ENCODE measurements at regions not wholly inside any gene's neighbourhood (a gene's known extent, or its start where the extent isn't known, plus 50 kb on each side); places are given as distances from the start of the nearest gene placed in this dataset.
A peak's percentile ranks its signal among the peaks of the same experiment; 100 is the strongest.

DNA sequence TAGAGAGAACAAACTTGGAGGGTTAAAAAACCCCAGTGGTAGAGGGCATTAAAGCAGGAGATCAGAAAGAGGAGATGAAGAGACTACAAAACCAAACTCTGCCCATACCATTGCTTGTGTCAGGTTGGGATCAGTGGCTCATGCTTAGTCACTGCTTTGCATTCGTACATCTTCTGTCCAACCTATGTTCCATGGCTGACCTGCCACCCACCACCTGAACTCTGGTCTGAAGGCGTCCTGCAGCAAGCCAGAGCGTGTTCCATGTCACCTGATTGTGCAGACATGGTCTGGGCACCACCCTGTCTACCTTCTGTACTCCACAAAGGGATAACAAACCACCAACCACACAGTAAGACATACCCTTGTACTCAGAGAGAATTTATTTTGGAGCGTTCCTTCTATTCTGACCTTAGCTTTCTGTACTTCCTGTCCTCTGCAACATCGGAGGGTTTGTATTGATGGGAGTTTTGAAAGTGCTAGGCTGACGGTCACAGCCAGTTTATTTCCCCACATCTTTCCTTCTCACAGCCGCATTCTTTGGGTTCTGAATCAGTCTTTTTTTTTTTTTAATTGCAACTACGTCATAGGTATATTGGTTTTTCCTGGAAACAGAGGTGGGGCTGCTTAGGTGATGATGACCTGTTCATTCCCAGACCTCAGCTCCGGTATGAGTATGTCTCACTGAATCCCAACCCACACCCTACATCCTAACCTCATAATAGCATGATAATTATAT is 88.3 kb downstream of the SOWAHC start:
- H3K4me1 ChIP-seq = peaks cover 0 to 28% (median 21%) of the 10 kb centered on the region in 4 donors
- H3K27ac ChIP-seq = no peak overlapping the region
- no peaks in the 10 kb centered on the region for H3K27me3 ChIP-seq
- H3K4me3 ChIP-seq = no peak overlapping the region
- no peaks in the 10 kb centered on the region for H3K9me3 ChIP-seq
- H3K36me3 ChIP-seq = no peaks in the 10 kb centered on the region
- TF ChIP-seq, protein P1, sequence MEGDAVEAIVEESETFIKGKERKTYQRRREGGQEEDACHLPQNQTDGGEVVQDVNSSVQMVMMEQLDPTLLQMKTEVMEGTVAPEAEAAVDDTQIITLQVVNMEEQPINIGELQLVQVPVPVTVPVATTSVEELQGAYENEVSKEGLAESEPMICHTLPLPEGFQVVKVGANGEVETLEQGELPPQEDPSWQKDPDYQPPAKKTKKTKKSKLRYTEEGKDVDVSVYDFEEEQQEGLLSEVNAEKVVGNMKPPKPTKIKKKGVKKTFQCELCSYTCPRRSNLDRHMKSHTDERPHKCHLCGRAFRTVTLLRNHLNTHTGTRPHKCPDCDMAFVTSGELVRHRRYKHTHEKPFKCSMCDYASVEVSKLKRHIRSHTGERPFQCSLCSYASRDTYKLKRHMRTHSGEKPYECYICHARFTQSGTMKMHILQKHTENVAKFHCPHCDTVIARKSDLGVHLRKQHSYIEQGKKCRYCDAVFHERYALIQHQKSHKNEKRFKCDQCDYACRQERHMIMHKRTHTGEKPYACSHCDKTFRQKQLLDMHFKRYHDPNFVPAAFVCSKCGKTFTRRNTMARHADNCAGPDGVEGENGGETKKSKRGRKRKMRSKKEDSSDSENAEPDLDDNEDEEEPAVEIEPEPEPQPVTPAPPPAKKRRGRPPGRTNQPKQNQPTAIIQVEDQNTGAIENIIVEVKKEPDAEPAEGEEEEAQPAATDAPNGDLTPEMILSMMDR (IDR thresholded peaks at IDR 0.05) = no peak
- intact Hi-C loops (cut with DNase I; ENCODE audit: low total_unique reads) = no loop called here
- no peak for DNase-seq

DNA sequence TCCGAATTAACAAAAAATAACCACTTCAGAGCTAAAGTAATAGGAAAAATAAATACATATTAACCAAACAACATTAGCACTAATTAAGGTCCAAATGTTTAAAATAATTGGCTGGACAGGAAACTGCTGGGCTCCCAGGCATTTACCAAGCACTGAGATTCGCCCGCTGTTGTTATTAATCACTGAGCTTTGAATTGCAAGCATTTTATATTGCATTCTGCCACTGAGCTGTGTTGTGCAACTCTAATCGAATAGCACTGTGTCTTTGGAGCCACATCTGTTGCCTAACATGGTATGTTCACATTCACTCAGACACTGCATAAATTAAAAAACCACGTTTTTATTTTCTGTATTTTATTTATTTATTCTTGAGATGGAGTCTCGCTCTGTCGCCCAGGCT is 88.9 kb downstream of the SOWAHC start:
- Histone ChIP-seq H3K36me3 (no peaks in the 10 kb centered on the region), H3K27me3 (no peaks in the 10 kb centered on the region), H3K9me3 (no peaks in the 10 kb centered on the region), H3K4me1 (peaks cover 0 to 28% (median 21%) of the 10 kb centered on the region in 4 donors), H3K27ac (no peak overlapping the region), H3K4me3 (no peak overlapping the region)
- TF ChIP-seq, protein P1 (IDR thresholded peaks at IDR 0.05) = no peak
- no peak for DNase-seq
- intact Hi-C loops (cut with DNase I; ENCODE audit: low total_unique reads) = no loop called here

DNA sequence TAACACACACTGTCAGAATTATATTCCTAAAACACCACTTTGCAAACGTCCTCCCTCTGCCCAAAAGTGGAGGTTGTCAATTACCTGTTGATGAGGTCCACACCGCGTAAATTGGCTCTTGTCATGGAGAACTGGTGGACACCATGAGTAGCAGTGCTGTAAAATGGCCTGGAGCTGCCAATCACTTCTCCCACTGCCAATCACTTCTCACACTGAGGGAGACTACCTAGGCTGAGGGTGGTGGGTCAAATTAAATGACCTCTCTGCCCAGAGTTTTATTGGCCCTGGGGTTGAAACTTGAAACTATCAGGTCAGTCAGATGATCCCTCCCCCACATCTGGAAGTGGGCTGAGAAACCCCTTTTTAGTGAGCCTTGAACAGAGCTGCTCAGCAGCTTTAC is 89.6 kb downstream of the SOWAHC start:
- intact Hi-C loops (cut with DNase I; ENCODE audit: low total_unique reads) = no loop called here
- no peak for DNase-seq
- no peaks in the 10 kb centered on the region for H3K27me3 ChIP-seq

DNA sequence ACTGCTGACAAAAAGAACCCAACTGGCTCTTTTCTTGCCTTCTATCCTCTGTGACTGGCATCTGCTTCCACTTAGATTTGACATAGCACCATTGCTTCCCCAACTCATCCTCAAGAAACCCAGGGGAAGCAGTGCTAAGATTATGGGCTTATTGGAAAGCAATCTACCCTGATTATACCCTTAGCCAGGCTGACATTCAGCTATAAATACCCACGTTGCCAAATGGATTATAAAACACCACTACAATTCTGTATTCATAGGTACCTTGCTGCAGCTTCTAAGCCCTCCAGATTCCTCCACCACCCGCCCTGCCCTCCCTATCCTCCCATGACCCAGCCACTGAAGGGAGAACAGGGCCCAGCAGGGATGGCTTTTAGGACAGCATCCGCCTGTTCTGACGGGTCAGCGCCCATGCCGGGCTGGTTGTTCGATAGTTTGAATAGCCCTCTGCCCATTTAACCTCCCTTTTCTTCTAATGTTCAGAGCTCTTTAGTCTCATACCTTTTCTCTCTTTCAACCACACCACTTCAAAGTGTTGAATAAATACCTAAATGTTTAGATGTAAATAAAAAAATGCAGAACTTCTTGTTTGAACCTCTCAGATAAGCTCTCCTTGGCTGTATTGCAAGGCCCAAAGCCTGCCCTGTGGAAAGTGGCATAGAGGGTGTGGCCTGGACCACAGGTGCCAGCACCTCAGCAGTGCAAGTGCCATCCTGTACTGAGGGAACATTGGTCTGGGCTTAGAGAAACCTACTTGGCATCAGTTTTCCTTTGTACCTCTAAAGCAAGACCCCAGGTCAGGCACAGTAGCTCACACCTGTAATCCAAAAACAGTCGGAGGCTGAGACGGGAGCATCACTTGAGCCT is 86.6 kb upstream of the RGPD5 start:
- no peak for DNase-seq
- H3K27ac ChIP-seq = no peak overlapping the region
- H3K9me3 ChIP-seq = no peaks in the 10 kb centered on the region
- no peaks in the 10 kb centered on the region for H3K27me3 ChIP-seq
- H3K4me3 ChIP-seq = no peak overlapping the region
- H3K36me3 ChIP-seq = no peaks in the 10 kb centered on the region
- TF ChIP-seq, protein P1 (IDR thresholded peaks at IDR 0.05) = no peak
- H3K4me1 ChIP-seq = no peaks in the 10 kb centered on the region
- intact Hi-C loops (cut with DNase I; ENCODE audit: low total_unique reads) = no loop called here

More for the DNA sequence above, 89.6 kb downstream of the SOWAHC start:
- H3K4me1 ChIP-seq = peaks cover 0 to 27% (median 18%) of the 10 kb centered on the region in 4 donors
- H3K36me3 ChIP-seq = no peaks in the 10 kb centered on the region
- TF ChIP-seq, protein P1 (IDR thresholded peaks at IDR 0.05) = no peak
- no peaks in the 10 kb centered on the region for H3K9me3 ChIP-seq
- H3K27ac ChIP-seq = no peak overlapping the region
- no peak overlapping the region for H3K4me3 ChIP-seq

DNA sequence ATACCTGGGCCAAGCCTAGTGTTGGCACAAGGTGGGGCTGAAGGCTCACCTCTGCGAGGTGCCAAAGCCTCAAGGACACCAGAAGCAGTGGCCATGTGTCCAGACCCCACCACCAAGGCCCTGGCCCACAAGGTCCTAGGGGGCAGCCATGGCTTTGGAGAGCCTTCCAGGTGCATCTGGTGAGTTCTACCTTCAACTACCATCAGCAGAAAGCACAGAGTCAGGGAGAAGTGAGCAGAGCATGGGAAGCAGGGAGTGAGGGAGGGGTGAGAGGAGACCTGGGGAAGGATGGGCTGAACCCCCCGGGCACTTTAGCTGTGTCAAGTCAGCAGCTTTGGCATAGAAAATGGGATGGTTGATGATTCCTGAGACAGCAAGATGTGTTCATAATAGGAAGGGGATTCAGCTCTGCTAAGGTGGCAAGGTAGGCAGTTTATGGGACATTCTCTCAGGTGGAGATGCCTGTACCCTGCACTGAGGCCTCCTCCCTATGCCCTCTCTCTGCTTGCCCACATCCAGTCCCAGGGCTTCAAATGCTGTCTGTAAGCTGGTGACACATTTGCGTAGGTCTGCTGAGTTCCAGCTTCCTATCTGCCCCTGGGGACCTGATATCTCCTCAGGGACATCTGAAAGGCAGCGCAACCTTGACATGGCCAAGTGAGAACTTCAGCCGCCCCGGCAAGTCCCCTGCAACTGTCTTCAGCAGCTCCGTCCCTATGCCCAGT is 83.4 kb upstream of the RGPD5 start:
- DNase-seq = peak in 1 of 2 donors; percentile 28
- intact Hi-C loops (cut with DNase I; ENCODE audit: low total_unique reads) = loop anchor here (5.0 kb wide), 1 partner anchor 158 kb away; no protein-coding TSS in a partner anchor
- Histone ChIP-seq H3K27me3 (no peaks in the 10 kb centered on the region), H3K9me3 (no peaks in the 10 kb centered on the region), H3K4me3 (no peak overlapping the region), H3K4me1 (no peaks in the 10 kb centered on the region), H3K27ac (no peak overlapping the region), H3K36me3 (no peaks in the 10 kb centered on the region)
- TF ChIP-seq, protein P1 (IDR thresholded peaks at IDR 0.05) = no peak

Data from tibial artery (tissue), 4 donors.